GM12872 (cell line): ENCODE measurements at regions not wholly inside any gene's neighbourhood (a gene's known extent, or its start where the extent isn't known, plus 50 kb on each side); places are given as distances from the start of the nearest gene placed in this dataset.

Experiments
- TF ChIP-seq, protein P1 (sequence below): IDR thresholded peaks from 3 replicates; pipeline ENCODE4 v1.5.1; 2011; ENCODE audit warnings: low read depth, mild to moderate bottlenecking, low read length, moderate library complexity; ENCODE audit not compliant: insufficient read depth

DNA sequence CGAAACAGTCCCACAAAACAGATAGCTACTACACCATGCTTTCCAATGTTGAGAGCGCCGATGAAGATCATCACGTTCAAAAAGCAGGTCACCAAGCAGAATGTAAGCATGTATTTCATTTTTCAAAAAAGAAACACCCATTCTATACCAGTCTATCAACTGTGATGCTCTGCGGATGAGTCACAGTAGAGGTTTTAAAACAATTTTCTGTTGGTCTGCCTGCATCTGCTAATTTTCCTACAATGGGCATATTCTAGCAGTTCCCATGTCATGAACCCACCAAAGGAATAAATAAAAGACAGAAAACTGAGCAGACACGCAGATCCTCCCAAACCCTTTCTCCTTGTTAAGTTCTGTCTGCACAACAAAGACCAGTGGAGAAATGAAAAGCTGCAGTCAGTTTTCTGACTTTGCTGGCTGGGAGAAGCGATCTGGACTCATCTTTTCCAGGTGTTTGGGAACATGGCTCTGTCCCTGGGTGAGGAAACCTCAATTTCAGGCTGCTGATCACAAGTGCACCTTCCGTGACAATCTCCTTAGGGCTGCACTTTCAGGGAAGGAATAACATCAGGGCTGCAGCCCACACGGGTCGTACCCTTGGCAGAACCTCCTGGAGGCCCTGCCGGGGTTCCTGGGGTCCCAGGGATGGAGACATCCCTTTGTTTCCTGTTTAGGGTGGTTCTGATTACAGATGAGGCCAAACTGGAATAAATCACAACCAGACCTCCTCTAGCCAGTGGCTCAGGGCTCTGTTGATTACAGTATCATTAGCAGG is 200.1 kb downstream of the BMP7 start:
- TF ChIP-seq, protein P1, sequence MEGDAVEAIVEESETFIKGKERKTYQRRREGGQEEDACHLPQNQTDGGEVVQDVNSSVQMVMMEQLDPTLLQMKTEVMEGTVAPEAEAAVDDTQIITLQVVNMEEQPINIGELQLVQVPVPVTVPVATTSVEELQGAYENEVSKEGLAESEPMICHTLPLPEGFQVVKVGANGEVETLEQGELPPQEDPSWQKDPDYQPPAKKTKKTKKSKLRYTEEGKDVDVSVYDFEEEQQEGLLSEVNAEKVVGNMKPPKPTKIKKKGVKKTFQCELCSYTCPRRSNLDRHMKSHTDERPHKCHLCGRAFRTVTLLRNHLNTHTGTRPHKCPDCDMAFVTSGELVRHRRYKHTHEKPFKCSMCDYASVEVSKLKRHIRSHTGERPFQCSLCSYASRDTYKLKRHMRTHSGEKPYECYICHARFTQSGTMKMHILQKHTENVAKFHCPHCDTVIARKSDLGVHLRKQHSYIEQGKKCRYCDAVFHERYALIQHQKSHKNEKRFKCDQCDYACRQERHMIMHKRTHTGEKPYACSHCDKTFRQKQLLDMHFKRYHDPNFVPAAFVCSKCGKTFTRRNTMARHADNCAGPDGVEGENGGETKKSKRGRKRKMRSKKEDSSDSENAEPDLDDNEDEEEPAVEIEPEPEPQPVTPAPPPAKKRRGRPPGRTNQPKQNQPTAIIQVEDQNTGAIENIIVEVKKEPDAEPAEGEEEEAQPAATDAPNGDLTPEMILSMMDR = no peak

- TF ChIP-seq, protein P1 = no peak
Observed at GRCh38 chr20:57069442-57069841, 197.0 kb downstream of the BMP7 start.

GRCh38 chr20:57070296-57070695 is 196.1 kb downstream of the BMP7 start:
- TF ChIP-seq, protein P1 = no peak

GRCh38 chr20:57071283-57071731 is 195.1 kb downstream of the BMP7 start:
- TF ChIP-seq, protein P1 = no peak

GRCh38 chr20:57071954-57072583 is 194.4 kb downstream of the BMP7 start:
- TF ChIP-seq, protein P1 = no peak

GRCh38 chr20:57073402-57073801 is 193.0 kb downstream of the BMP7 start:
- TF ChIP-seq, protein P1 = no peak

DNA sequence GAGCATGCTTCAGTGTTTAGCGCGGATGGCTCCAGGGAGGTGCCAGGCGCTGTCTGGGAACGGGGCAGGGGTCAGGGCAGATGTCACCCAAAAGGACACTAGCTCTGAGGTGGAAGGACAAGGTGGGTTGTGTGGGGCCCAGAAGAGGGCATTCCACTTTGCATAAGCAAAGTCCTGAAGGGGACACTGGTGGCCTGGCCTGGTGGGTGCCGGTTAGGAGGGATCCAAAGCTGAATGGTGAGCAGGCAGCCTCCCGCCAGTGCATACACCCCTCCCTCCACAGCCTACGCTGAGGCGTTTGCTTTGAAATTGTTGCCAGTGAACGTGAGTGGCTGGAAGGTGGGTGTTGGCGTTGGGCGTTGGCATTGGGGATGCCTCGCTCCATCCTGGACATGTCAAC is 192.1 kb downstream of the BMP7 start:
- TF ChIP-seq, protein P1 = no peak
